ENCODE measurements at regions not wholly inside any gene's neighbourhood (a gene's known extent, or its start where the extent isn't known, plus 50 kb on each side); places are given as distances from the start of the nearest gene placed in this dataset.
A peak's percentile ranks its signal among the peaks of the same experiment; 100 is the strongest.

DNA sequence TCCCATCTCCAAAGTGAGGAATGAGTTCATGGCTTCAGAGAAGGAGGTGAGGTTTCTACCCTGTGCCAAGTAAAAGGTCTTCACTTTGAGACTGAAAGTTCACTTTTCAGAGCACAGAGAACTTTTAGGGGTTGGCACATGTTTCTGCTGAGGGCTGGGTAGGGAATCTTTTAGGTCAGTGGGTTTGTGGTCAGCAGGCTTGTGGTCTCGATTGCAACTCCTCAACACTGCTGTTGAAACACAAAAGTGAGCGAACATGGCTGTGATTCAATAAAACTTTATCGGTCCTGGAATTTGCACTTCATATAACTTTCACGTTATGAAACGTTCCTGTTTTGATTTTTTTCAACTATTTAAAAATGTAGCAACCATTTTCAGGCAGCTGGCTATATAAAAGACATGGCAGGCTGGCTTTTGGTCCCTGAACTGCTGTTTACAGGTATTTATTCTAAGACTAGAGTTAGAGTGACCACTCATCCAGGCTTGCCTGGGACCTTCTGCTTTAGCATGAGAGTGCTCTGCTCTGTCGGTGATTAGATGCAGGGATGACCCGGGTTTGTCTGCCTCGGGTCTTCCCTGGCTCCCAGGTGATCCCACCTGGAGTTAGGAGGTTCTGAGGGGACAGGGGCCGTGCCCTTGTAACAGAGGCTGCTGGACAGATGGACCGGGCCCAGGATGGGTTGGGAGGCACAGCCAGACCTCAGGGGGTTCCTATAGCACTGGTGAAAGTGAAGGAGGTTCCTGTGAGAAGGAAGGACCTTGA, 62.7 kb upstream of the TAF1B start:
- intact Hi-C loops (cut with DNase I), result no loop called here
- ATAC-seq (no peak), DNase-seq (no peak)
- no peak overlapping the region for H3K4me3 ChIP-seq
- no peaks in the 10 kb centered on the region for H3K9me3 ChIP-seq
- H3K36me3 ChIP-seq, result no peaks in the 10 kb centered on the region
- no peaks in the 10 kb centered on the region for H3K4me1 ChIP-seq
- H3K27me3 ChIP-seq, result no peaks in the 10 kb centered on the region
- no peak overlapping the region for H3K27ac ChIP-seq
- TF ChIP-seq, protein P1, sequence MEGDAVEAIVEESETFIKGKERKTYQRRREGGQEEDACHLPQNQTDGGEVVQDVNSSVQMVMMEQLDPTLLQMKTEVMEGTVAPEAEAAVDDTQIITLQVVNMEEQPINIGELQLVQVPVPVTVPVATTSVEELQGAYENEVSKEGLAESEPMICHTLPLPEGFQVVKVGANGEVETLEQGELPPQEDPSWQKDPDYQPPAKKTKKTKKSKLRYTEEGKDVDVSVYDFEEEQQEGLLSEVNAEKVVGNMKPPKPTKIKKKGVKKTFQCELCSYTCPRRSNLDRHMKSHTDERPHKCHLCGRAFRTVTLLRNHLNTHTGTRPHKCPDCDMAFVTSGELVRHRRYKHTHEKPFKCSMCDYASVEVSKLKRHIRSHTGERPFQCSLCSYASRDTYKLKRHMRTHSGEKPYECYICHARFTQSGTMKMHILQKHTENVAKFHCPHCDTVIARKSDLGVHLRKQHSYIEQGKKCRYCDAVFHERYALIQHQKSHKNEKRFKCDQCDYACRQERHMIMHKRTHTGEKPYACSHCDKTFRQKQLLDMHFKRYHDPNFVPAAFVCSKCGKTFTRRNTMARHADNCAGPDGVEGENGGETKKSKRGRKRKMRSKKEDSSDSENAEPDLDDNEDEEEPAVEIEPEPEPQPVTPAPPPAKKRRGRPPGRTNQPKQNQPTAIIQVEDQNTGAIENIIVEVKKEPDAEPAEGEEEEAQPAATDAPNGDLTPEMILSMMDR (IDR thresholded peaks at IDR 0.05), result no peak

DNA sequence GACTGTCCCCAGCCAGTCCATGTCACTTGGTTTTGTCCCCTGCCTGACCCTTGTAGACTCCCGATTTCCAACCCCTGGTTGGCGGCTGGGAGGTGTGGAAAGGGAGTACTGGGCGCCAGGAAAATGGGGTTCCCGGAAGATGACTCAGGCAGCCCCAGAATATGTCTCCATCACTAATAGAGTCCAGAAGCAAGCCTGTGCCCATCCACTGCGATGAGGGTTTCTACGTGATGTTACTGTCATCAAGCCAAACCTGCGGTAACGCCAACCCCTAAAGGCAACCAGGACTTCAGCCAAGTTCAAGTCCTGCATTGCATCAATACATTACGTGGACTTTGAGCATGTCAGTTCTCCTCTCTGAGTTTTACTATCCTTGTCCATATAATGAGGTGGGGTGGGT, 62.0 kb upstream of the TAF1B start:
- TF ChIP-seq, protein P1 (IDR thresholded peaks at IDR 0.05), result no peak
- Histone ChIP-seq H3K27ac (no peak overlapping the region), H3K4me3 (no peak overlapping the region), H3K4me1 (no peaks in the 10 kb centered on the region), H3K36me3 (no peaks in the 10 kb centered on the region), H3K9me3 (no peaks in the 10 kb centered on the region), H3K27me3 (no peaks in the 10 kb centered on the region)
- intact Hi-C loops (cut with DNase I), result no loop called here
- DNase-seq (no peak), ATAC-seq (no peak)

DNA sequence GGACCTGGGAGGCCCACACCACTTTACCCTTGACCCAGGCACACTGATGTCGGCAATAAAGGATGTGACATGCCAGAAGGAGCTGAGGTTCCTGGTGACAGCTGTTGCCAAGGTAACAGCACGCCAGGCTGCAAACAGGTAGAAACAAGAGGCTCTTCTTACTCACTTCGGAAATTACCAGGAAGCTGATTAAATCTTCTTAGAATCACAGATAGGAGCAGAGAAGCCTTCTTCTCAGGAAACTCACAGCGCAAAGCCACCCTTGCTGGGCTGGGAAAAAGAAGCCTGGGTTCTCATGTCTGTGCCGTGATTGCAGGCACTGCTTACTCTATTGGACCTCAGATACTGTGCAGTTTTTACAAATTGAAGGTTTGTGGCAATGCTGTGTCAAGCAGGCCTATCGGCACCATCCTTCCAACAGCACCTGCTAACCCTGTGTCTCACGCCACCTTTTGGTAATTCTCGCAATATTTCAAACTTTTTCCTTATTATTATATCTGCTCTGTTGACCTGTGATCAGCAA, 61.0 kb upstream of the TAF1B start:
- H3K27me3 ChIP-seq, result no peaks in the 10 kb centered on the region
- peak; percentile 61 for DNase-seq
- peak; percentile 16 for ATAC-seq

DNA sequence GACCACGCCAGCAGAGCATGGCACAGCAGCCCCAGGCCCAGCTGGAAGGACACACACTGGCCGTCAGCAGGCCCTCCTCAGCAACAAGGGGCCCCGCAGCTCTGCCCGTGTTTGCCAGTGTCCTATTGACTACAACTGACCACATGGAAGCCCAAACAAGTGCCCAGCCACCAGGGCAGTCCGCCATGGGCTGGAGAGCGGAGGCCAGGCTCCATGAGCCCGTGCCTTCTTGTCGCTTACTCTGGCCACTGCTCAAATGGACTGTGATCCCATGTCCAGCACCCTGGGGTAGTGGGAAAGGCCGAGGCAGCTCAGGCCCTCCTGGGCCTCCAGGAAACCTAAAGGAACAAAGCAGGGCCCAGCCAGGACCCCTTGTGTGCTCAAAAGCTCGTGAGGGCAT, 53.9 kb upstream of the TAF1B start:
- Histone ChIP-seq H3K4me3 (no peak overlapping the region), H3K9me3 (no peaks in the 10 kb centered on the region), H3K27me3 (no peaks in the 10 kb centered on the region), H3K36me3 (no peaks in the 10 kb centered on the region), H3K27ac (no peak overlapping the region), H3K4me1 (no peaks in the 10 kb centered on the region)
- ATAC-seq, result no peak
- intact Hi-C loops (cut with DNase I), result no loop called here
- DNase-seq, result no peak
- TF ChIP-seq, protein P1 (IDR thresholded peaks at IDR 0.05), result no peak

More for the DNA sequence above, 61.0 kb upstream of the TAF1B start:
- no peaks in the 10 kb centered on the region for H3K4me1 ChIP-seq
- no peaks in the 10 kb centered on the region for H3K9me3 ChIP-seq
- no peak overlapping the region for H3K4me3 ChIP-seq
- H3K36me3 ChIP-seq, result no peaks in the 10 kb centered on the region
- intact Hi-C loops (cut with DNase I), result no loop called here
- no peak overlapping the region for H3K27ac ChIP-seq
- TF ChIP-seq, protein P1 (IDR thresholded peaks at IDR 0.05), result no peak

DNA sequence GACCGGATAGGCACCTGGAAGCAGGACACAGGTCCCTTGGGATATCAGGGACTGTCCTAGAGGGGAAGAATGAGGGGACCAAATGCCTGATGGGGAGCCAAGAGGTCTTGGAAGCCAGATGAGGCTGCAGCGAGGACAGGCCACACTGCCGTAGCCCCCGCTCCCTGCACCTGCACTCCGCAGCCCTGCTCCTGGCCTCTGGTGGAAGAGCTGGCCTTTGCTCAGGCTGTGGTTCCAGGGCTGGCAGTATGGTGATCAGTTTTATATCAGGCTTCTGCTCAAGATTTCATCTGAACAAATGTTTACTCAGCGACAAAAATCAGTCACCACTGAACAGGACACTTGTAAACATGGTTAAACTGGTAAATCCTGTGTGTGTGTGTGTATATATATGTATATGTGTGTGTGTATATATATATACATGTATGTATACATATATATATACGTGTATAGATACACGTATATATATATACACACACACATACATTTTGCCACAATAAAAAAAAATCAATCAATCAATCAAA, 52.5 kb upstream of the TAF1B start:
- no peak for DNase-seq
- H3K4me3 ChIP-seq, result no peak overlapping the region
- no peaks in the 10 kb centered on the region for H3K27me3 ChIP-seq
- no peaks in the 10 kb centered on the region for H3K4me1 ChIP-seq
- TF ChIP-seq, protein P1 (IDR thresholded peaks at IDR 0.05), result no peak
- H3K36me3 ChIP-seq, result no peaks in the 10 kb centered on the region
- no peaks in the 10 kb centered on the region for H3K9me3 ChIP-seq
- intact Hi-C loops (cut with DNase I), result no loop called here
- no peak for ATAC-seq
- H3K27ac ChIP-seq, result no peak overlapping the region

Measured in upper lobe of right lung (tissue), 1 donor.